PC-9 (cell line): ENCODE measurements at regions not wholly inside any gene's neighbourhood (a gene's known extent, or its start where the extent isn't known, plus 50 kb on each side); places are given as distances from the start of the nearest gene placed in this dataset.

Experiments used
- BruUV-seq: library from RNA; stranded (reverse); fragments of 400-500 nt; replicated peaks from 2 replicates; lab custom pipeline; 2021; lab: Mats Ljungman, UMichigan
- CTCF ChIA-PET: fragments of 300-600 bp; sonication (Branson Sonifier 250); formaldehyde crosslinking; loops from one replicate; lab custom pipeline; 2022; ENCODE audit warnings: antibody characterized with exemption; lab: Charles Lee
- POLR2A ChIA-PET: fragments of 300-600 bp; sonication (Branson Sonifier 250); formaldehyde crosslinking; loops from one replicate; lab custom pipeline; 2022; ENCODE audit warnings: antibody characterized with exemption; ENCODE audit not compliant: unreplicated experiment; lab: Charles Lee
- DNase-seq, 2 experiments: peaks; one replicate each; pipeline versions ENCODE4 v3.0.0 to v3.0.0-alpha.2; 2015 to 2022; ENCODE audit warnings: mixed read lengths in 1 of 2
- H2AFZ ChIP-seq: fragments of 200-600 bp; sonication (generic); 2 replicates; pipeline ENCODE4 v1.8.1; 2017; ENCODE audit warnings: antibody characterized with exemption
- H3F3A ChIP-seq: fragments of 200-600 bp; sonication (generic); 2 replicates; pipeline ENCODE4 v1.8.1; 2017; ENCODE audit warnings: antibody characterized with exemption, mild to moderate bottlenecking, low read depth; ENCODE audit not compliant: insufficient read depth
- H3K27ac ChIP-seq: fragments of 200-600 bp; sonication (generic); 2 replicates; pipeline ENCODE4 v1.6.1; 2016; ENCODE audit warnings: mixed run types
- H3K27me3 ChIP-seq: fragments of 200-600 bp; sonication (generic); 2 replicates; pipeline ENCODE4 v1.6.1; 2016; ENCODE audit warnings: low read depth, mixed run types; ENCODE audit not compliant: insufficient read depth
- H3K36me3 ChIP-seq: fragments of 200-600 bp; sonication (generic); 2 replicates; pipeline ENCODE4 v1.6.1; 2016; ENCODE audit warnings: low read depth, mixed run types
- H3K4me1 ChIP-seq: fragments of 200-600 bp; sonication (generic); replicated peaks from 2 replicates; pipeline ENCODE4 v1.6.1; 2016; ENCODE audit warnings: mixed run types; ENCODE audit not compliant: insufficient read depth
- H3K4me2 ChIP-seq: fragments of 200-600 bp; sonication (generic); 2 replicates; pipeline ENCODE4 v1.6.1; 2017; ENCODE audit warnings: mixed run types
- H3K4me3 ChIP-seq: fragments of 200-600 bp; sonication (generic); 2 replicates; pipeline ENCODE4 v1.6.1; 2016; ENCODE audit warnings: mixed run types
- H3K79me2 ChIP-seq: fragments of 200-600 bp; sonication (generic); 2 replicates; pipeline ENCODE4 v1.6.1; 2017; ENCODE audit warnings: low read depth, mixed run types
- H3K9me2 ChIP-seq: fragments of 200-600 bp; sonication (generic); 2 replicates; pipeline ENCODE4 v1.8.1; 2017; ENCODE audit warnings: mild to moderate bottlenecking; ENCODE audit not compliant: insufficient read depth
- H3K9me3 ChIP-seq: fragments of 200-600 bp; sonication (generic); 2 replicates; pipeline ENCODE4 v1.8.1; 2016; ENCODE audit warnings: low read depth; ENCODE audit not compliant: insufficient read depth
- H4K20me1 ChIP-seq: fragments of 200-600 bp; sonication (generic); 2 replicates; pipeline ENCODE4 v1.8.1; 2017; ENCODE audit not compliant: insufficient read depth
- CTCF ChIP-seq: fragments of 200-600 bp; sonication (generic); conservative IDR thresholded peaks from 2 replicates; pipeline ENCODE4 v1.6.1; 2017; ENCODE audit warnings: mixed run types, antibody characterized with exemption, mild to moderate bottlenecking, moderate library complexity
- EZH2 ChIP-seq: fragments of 200-600 bp; sonication (generic); IDR thresholded peaks from 2 replicates; pipeline ENCODE4 v1.8.0; 2017; ENCODE audit warnings: antibody characterized with exemption, low read depth
- intact Hi-C: fragments of 100-400 bp; cut with micrococcal nuclease; formaldehyde crosslinking; loops from one replicate; pipeline ENCODE4 v1.10.0; 2022; ENCODE audit not compliant: unreplicated experiment

- POLR2A ChIA-PET, result no interaction called here
- Histone ChIP-seq H3K79me2 (no peaks in the 10 kb centered on the region), H4K20me1 (no peaks in the 10 kb centered on the region), H3K9me2 (no peaks in the 10 kb centered on the region), H3K36me3 (no peaks in the 10 kb centered on the region), H3K27ac (no peak overlapping the region), H3K9me3 (no peaks in the 10 kb centered on the region), H3F3A (no peaks in the 10 kb centered on the region), H3K4me2 (no peak overlapping the region), H2AFZ (no peak overlapping the region), H3K4me1 (no peaks in the 10 kb centered on the region), H3K4me3 (no peak overlapping the region), H3K27me3 (peaks cover 9% of the 10 kb centered on the region; the same call in 1 of the 2 replicates)
- CTCF ChIA-PET, result no interaction called here
- BruUV-seq, result no TSS peak
- intact Hi-C loops, result no loop called here
- TF ChIP-seq CTCF (no peak), EZH2 (no peak)
- no peak for DNase-seq
Measured at GRCh38 chr9:120257483-120257882, 322.5 kb downstream of the CDK5RAP2 start.

- no peak for TF ChIP-seq EZH2
- no peak for TF ChIP-seq CTCF
- DNase-seq, result no peak
- H3K79me2 ChIP-seq, result no peaks in the 10 kb centered on the region
- no peaks in the 10 kb centered on the region for H3K4me1 ChIP-seq
- no peaks in the 10 kb centered on the region for H3K36me3 ChIP-seq
- CTCF ChIA-PET, result no interaction called here
- H3K9me3 ChIP-seq, result no peaks in the 10 kb centered on the region
- H3K9me2 ChIP-seq, result no peaks in the 10 kb centered on the region
- no peaks in the 10 kb centered on the region for H3F3A ChIP-seq
- no peaks in the 10 kb centered on the region for H4K20me1 ChIP-seq
- intact Hi-C loops, result no loop called here
- POLR2A ChIA-PET, result no interaction called here
- H3K27me3 ChIP-seq, result 0 out of 2 replicates have a peak, but pooled peaks cover 4% of the 10 kb centered on the region
- no peak overlapping the region for H2AFZ ChIP-seq
- no peak overlapping the region for H3K4me2 ChIP-seq
- H3K4me3 ChIP-seq, result no peak overlapping the region
- no TSS peak for BruUV-seq
- no peak overlapping the region for H3K27ac ChIP-seq
Measured at GRCh38 chr9:120256146-120256545, 323.8 kb downstream of the CDK5RAP2 start.

GRCh38 chr9:120252248-120252647 lies 327.7 kb downstream of the CDK5RAP2 start:
- Histone ChIP-seq H3K4me2 (no peak overlapping the region), H3K36me3 (no peaks in the 10 kb centered on the region), H2AFZ (no peak overlapping the region), H3K79me2 (no peaks in the 10 kb centered on the region), H3F3A (no peaks in the 10 kb centered on the region), H3K9me2 (no peaks in the 10 kb centered on the region), H3K27me3 (0 out of 2 replicates have a peak, but pooled peaks cover 4% of the 10 kb centered on the region), H3K9me3 (no peaks in the 10 kb centered on the region), H4K20me1 (no peaks in the 10 kb centered on the region), H3K4me1 (no peaks in the 10 kb centered on the region), H3K27ac (no peak overlapping the region), H3K4me3 (no peak overlapping the region)
- TF ChIP-seq CTCF (no peak), EZH2 (no peak)
- intact Hi-C loops, result no loop called here
- no TSS peak for BruUV-seq
- CTCF ChIA-PET, result no interaction called here
- no peak for DNase-seq
- POLR2A ChIA-PET, result no interaction called here
